HG02852 (cell line): ENCODE measurements at regions not wholly inside any gene's neighbourhood (a gene's known extent, or its start where the extent isn't known, plus 50 kb on each side); places are given as distances from the start of the nearest gene placed in this dataset.

Experiments used
- ATAC-seq: cut with Tn5 transposase; IDR thresholded peaks from one replicate; pipeline ENCODE4 v1.9.1; 2021; ENCODE audit warnings: mild to moderate bottlenecking, moderate library complexity; ENCODE audit not compliant: unreplicated experiment

DNA sequence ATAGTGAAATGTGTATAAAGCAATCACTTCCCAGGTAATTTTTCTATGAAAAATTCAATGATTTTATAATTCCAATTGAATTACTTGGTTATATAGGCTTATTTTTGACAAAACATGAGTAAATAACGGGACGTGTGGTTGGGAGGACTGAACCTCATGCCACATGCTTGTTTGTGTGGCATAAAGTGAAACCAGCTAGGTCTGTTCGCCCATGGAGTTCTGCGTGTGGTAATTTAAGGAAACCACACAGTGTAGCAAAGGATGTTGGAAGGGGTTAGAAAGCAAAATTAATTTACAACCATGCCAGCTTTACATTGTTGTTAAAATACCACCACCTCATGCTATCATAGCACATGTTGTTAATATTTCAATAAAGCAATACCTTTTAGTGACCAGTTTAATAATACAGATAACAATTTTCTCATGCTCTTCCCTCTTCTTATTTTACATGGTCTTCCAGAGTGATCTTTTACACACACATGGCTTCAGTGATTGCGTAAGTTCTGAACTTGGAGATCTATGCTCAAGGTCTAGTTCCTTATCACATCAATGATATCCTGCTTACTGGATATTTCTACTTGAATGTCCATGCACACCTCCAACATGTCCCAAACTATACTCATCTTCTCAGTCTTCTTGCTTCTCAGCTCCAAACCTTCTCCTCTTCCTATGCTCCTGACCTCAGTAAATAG lies 156.4 kb upstream of the ITGA4 start:
- ATAC-seq = no peak

DNA sequence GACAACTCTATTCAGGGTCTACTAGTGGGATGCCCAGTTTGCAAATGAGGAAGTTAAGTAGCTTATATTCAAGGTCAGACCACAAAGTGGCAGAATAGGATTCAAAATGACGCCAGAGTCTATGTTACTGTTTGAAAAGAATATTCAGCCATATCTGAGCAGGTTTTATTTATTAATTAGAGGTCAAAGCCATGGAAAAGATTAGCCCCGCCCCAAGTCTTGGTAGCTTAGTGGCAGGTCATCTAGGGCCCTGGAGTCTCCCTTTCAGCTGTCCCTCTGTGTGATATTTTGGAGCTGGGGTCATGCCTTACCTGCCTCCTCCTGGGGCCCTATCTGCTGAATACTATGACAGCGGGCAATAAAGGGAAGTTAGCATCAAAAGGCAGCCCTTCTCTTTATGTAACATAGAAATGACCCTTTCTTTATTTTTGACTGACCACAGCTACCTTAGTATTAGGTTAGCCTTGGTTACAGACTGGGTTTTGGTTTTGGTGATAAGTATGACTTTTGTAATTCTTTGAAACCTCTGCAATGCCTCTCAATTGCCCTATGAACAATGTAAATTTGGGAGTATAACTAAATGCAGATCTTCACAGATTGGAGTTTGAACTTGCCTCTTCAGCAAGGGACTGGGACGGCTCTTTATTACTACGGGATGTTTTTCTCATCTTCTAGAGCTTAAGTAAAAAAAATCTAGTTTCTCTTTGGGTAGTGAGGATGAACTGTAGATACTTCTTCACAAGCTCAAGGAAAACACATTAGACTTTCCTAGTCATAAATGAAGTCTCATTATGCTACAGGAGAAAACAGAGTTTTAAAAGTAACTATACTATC lies 153.0 kb upstream of the ITGA4 start:
- ATAC-seq = peak; percentile 21

GRCh38 chr2:181305301-181306123 lies 151.7 kb upstream of the ITGA4 start:
- peak; percentile 90 for ATAC-seq

- ATAC-seq = peak; percentile 22
These were observed 150.4 kb upstream of the ITGA4 start for GRCh38 chr2:181306785-181307184.

DNA sequence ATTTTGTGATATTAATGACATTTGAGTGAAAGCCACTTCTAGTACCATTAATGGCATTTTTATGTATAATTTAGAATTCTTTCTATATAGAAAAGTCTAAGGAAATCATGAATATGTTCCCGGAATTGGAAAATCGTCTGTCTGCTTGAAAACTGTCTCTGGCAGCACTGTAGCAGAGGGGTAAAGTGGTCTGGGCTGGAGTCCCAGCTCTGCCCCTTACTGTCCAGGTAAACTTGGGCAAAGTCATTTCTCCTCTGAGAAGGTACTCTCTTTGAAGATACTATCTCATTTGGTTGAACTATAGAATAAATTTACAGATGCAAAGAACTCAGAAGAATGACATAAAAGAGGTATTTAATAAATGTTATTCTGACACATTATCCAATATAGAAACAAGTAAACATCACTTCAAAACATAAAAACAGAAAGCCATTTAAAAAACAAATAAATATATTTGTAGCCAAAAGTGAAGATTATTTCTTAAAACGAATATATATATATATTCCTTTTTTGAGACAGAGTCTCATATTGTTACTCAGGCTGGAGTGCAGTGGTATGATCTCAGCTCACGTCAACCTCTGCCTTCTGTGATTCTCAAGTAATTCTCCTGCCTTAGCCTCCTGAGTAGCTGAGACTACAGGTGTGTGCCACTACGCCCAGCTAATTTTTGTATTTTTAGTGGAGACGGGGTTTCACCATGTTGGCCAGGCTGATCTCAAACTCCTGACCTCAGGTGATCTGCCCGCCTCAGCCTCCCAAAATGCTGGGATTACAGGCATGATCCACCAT lies 149.8 kb upstream of the ITGA4 start:
- no peak for ATAC-seq

DNA sequence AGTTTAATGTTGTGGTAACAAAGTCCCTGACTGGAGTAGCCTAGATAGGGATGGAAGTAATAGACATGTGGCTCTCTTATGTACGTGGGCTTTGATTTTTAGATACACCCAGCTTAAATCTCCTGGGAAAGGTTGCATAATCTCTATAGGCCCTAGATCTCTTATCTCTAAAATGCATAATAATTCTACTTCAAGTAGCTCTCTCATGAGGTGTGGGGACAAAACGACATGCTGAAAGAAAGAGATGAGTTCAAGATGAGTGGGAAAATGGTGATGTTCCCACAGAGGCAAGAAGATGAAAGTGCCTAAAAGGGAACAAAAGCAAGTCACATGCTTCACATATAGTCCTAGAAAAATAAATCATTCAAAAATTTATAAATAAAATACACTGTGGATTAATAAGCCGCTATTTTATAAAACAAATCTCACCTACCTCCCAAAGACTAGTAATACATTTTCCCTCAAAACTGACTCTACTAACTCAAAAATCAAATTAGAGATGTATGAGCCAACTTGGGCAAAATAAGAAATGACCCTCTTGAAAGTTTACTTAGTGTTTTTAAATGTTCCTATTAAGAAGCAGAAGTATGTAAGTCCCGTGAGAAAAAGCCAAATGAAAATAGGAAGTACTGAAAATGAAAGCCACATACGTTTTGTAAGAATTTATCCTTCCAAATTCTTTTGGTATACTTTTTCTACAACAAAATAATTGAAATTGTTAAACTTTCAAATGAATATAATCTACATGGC lies 148.2 kb upstream of the ITGA4 start:
- no peak for ATAC-seq

- no peak for ATAC-seq
These were observed 147.6 kb upstream of the ITGA4 start for GRCh38 chr2:181309586-181309985.

- ATAC-seq = no peak
These were observed 146.2 kb upstream of the ITGA4 start for GRCh38 chr2:181310967-181311366.

- ATAC-seq = peak; percentile 21
These were observed 145.3 kb upstream of the ITGA4 start for GRCh38 chr2:181311837-181312236.

- peak; percentile 87 for ATAC-seq
These were observed 144.7 kb upstream of the ITGA4 start for GRCh38 chr2:181312515-181312927.

GRCh38 chr2:181313845-181314244 lies 143.3 kb upstream of the ITGA4 start:
- no peak for ATAC-seq

GRCh38 chr2:181314551-181314950 lies 142.6 kb upstream of the ITGA4 start:
- ATAC-seq = no peak

DNA sequence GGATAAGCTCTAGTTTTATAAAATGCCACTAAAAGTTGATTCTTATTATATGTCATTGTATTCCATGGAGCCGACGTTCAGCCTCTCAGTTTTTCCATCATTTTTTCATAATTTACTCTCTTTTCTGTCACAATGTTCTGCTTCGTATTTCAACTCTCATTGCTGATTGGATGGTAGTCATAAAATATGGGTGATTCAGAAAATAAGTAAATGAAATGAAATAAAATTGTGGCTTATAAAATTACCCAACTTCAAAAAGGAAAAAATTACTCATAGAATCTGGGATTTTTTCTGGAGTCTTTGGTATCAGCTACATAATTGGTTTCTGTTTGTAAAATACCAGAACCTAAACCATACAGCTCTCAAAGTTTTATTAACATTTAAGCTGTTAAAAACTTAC lies 139.7 kb upstream of the ITGA4 start:
- no peak for ATAC-seq

DNA sequence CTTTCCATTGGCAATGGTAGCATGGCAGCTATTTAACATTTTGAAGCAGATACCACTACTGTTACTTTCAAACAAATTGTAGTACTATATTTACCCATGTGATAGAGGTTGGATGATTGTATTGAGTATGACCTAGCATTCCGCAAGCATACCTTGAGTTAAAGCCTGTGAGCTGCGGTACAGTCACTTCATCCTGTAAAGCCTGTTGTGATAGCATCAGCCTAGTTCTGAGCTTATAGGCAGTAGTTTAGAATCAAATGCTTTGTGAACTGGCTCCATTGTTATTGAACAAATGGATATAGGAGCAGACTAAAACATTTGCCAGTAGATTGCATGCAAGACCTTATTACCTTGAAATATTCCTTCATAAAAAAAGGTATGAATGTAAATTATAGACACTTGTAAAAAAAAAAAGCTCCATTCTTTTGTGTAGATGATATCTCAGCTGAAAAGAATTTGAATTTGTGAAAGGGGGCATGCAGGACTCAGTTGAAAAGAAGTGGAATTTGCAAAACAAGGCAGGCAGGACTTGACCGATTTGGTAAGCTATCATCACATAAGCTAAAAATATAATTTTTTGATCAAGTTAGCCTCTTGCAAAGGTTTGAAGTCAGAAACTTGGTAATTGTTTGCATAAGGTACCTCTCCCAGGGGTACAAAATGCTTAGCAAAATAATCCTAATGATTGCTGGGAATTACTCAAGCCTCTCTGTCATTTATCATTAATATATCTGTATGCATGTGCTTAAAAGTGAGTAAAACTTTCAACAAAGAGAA lies 138.5 kb upstream of the ITGA4 start:
- ATAC-seq = no peak

- ATAC-seq = no peak
These were observed 137.9 kb upstream of the ITGA4 start for GRCh38 chr2:181319286-181319685.

DNA sequence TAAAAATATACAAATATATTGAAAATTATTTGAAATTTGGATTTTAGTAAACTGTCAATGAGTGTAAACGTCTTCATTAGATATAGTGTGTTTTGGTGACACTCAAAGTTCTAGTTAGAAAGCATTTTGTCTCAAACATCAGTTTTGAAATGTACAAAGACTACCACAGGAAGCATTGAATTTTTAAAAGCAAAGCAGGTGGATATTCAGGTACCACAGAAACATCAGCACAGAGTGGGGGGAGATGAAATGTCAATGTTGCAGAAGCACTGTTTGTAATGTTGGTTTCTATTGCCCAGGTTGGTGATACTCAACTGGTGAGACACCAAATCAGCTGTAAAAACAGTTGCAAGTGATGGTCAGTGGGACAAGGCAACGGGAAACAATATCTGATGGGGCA lies 136.5 kb upstream of the ITGA4 start:
- no peak for ATAC-seq

GRCh38 chr2:181324912-181325311 lies 132.3 kb upstream of the ITGA4 start:
- ATAC-seq = no peak

DNA sequence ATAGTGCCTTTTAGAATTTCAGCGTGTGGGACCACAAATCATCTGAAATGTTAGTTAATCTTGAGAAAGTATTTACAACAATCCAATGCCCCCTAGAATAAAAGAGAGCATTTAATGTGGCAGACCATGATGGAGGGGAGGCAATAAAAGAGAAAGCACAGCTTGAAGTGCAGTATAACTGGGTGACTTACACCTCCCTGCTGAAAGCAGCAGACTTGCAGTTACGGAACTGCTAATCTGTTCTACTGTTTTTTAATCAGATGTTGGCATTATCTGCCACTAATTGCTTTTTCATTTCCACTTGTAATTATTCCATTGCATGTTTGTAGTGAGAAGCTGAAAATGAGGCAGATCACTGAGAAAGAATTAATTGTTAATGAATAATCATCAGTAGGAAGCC lies 130.5 kb upstream of the ITGA4 start:
- no peak for ATAC-seq

GRCh38 chr2:181330286-181330685 lies 126.9 kb upstream of the ITGA4 start:
- ATAC-seq = no peak
